ENCODE measurements at regions not wholly inside any gene's neighbourhood (a gene's known extent, or its start where the extent isn't known, plus 50 kb on each side); places are given as distances from the start of the nearest gene placed in this dataset.

DNA sequence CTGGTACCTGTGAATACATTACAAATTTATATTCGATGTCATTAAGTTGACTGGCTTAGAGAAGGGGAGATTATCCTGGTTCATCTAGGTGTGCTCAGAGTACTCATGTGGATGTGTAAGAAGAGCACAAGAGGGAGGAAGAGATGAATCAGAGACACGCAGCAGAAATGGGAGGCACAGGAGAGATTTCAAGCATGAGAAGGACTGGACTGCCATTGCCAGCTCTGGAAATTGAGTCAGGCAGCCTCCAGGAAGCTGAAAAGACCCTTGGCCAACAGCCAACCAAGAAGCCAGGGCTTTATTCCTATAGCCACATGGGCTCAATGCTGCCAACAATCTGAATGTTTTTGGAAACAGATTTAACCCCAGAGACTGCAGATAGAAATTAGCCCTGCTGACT is 1390.0 kb downstream of the STIM2 start:
- Histone ChIP-seq H3K36me3 (ENCODE audit: insufficient read depth, low read length) (no peaks in the 10 kb centered on the region), H3K9ac (ENCODE audit: insufficient read length) (no peak overlapping the region), H3K27ac (no peak overlapping the region), H3K4me3 (no peak overlapping the region), H3K9me3 (ENCODE audit: low read depth, low read length) (no peaks in the 10 kb centered on the region)
- no peak for DNase-seq (ENCODE audit: low read depth, low spot score)
- no peak for TF ChIP-seq POLR2AphosphoS5 (IDR thresholded peaks at IDR 0.05; ENCODE audit: borderline replicate concordance, low read depth, low read length)
- no peak for TF ChIP-seq FOXP2 (optimal IDR thresholded peaks at IDR 0.05; ENCODE audit: control extremely low read depth, extremely low read length, insufficient read depth)
- TF ChIP-seq EZH2 (IDR thresholded peaks at IDR 0.05), result no peak

DNA sequence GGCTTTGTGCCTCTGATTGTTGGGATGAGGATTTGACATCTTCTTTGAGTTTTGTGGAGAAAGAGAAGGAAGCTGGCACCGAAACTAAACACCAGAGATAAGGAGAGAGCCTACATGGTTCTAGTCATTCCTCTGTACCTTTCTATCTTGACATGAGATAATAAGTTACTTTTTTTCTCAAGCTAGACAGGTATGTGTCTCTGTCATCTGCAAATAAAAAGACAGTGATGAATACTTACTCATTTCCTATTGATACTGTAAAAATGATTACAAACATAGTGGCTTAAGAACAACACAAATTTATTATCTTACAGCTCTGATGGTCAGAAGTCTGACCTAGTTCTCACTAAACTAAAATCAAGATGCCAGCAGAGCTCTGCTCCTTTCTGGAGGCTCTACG is 1391.2 kb downstream of the STIM2 start:
- TF ChIP-seq POLR2AphosphoS5 (IDR thresholded peaks at IDR 0.05; ENCODE audit: borderline replicate concordance, low read depth, low read length) (no peak), FOXP2 (optimal IDR thresholded peaks at IDR 0.05; ENCODE audit: control extremely low read depth, extremely low read length, insufficient read depth) (no peak), EZH2 (IDR thresholded peaks at IDR 0.05) (no peak)
- Histone ChIP-seq H3K4me3 (no peak overlapping the region), H3K9me3 (ENCODE audit: low read depth, low read length) (no peaks in the 10 kb centered on the region), H3K9ac (ENCODE audit: insufficient read length) (no peak overlapping the region), H3K36me3 (ENCODE audit: insufficient read depth, low read length) (no peaks in the 10 kb centered on the region), H3K27ac (no peak overlapping the region)
- DNase-seq (ENCODE audit: low read depth, low spot score), result no peak

DNA sequence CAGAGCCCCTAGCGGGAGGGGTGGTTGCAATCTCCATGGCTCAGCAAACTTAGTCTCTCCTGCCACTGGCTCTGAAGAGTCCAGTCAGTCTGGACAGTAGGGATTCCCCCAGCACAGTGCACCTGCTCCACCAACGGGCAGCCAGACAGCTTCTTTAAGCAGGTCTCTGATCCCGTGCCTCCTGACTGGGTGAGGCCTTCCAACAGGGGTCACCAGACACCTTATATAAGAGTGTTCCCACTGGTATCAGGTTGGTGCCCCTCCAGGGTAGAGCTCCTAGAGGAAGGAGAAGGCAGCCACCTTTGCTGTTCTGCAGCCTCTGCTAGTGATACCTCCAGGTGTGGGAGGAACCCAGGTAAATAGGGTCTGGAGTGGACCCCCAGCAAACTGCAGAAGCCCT is 1393.4 kb downstream of the STIM2 start:
- DNase-seq (ENCODE audit: low read depth, low spot score), result no peak
- TF ChIP-seq EZH2 (IDR thresholded peaks at IDR 0.05) (no peak), POLR2AphosphoS5 (IDR thresholded peaks at IDR 0.05; ENCODE audit: borderline replicate concordance, low read depth, low read length) (no peak), FOXP2 (optimal IDR thresholded peaks at IDR 0.05; ENCODE audit: control extremely low read depth, extremely low read length, insufficient read depth) (no peak)
- Histone ChIP-seq H3K4me3 (no peak overlapping the region), H3K27ac (no peak overlapping the region), H3K9ac (ENCODE audit: insufficient read length) (no peak overlapping the region), H3K36me3 (ENCODE audit: insufficient read depth, low read length) (no peaks in the 10 kb centered on the region), H3K9me3 (ENCODE audit: low read depth, low read length) (no peaks in the 10 kb centered on the region)

DNA sequence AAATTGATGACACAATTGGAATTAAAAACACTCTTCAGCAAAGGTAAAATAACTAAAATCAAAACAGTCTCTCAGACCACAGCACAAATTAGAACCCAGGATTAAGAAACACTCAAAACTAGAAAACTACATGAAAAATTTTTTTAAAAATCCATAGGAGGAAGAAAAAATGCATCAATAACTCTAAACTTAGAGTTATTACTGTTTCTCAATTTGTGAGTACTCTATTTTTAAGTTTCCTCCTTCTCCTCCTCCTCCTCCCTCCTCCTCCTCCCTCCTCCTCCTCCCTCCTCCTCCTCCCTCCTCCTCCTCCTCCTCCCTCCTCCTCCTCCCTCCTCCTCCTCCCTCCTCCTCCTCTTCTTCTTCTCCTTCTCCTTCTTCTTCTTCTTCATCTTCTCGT is 1395.7 kb downstream of the STIM2 start:
- no peak overlapping the region for H3K27ac ChIP-seq
- H3K9ac ChIP-seq (ENCODE audit: insufficient read length), result no peak overlapping the region
- TF ChIP-seq EZH2 (IDR thresholded peaks at IDR 0.05) (no peak), POLR2AphosphoS5 (IDR thresholded peaks at IDR 0.05; ENCODE audit: borderline replicate concordance, low read depth, low read length) (no peak), FOXP2 (optimal IDR thresholded peaks at IDR 0.05; ENCODE audit: control extremely low read depth, extremely low read length, insufficient read depth) (no peak)
- no peak for DNase-seq (ENCODE audit: low read depth, low spot score)
- no peaks in the 10 kb centered on the region for H3K9me3 ChIP-seq (ENCODE audit: low read depth, low read length)
- H3K36me3 ChIP-seq (ENCODE audit: insufficient read depth, low read length), result no peaks in the 10 kb centered on the region
- H3K4me3 ChIP-seq, result no peak overlapping the region

DNA sequence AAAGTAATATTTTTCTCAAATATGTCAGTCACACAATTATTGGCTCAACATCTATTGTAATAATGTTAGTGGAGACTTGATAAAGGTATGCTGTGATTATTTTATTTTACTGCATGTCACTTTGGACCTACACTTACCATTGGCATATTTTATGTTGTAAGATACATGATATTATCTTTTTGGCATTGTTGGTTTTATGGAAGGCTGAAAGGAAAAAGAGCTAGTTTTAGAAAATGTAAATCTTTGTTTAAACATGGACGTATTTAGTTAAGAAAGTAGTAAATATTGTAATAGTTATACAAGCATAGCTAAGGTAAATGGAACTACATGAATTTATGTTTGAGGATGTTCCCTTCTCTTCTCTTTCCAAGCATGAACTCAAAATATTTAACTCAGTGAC is 1399.3 kb downstream of the STIM2 start:
- TF ChIP-seq EZH2 (IDR thresholded peaks at IDR 0.05) (no peak), FOXP2 (optimal IDR thresholded peaks at IDR 0.05; ENCODE audit: control extremely low read depth, extremely low read length, insufficient read depth) (no peak), POLR2AphosphoS5 (IDR thresholded peaks at IDR 0.05; ENCODE audit: borderline replicate concordance, low read depth, low read length) (no peak)
- Histone ChIP-seq H3K9me3 (ENCODE audit: low read depth, low read length) (no peaks in the 10 kb centered on the region), H3K4me3 (no peak overlapping the region), H3K36me3 (ENCODE audit: insufficient read depth, low read length) (no peaks in the 10 kb centered on the region), H3K27ac (no peak overlapping the region), H3K9ac (ENCODE audit: insufficient read length) (no peak overlapping the region)
- no peak for DNase-seq (ENCODE audit: low read depth, low spot score)

DNA sequence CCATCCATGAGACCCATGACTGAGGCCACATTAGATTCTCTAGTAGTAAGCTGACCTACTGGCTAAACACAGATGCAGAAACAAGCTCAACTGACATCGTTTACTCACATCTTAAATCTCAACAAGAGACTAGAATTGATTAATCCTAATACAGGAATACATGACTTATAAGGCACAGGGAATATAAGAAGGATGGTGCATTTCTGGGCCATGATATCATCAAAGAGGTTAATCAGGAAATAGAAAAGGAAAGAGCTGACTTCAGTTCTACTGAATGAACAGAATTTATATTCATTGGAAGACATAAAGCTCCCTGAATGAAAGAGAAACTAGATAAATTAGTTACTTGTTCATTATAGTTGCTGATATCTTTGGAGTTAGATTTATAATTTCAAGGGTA is 1406.5 kb downstream of the STIM2 start:
- DNase-seq (ENCODE audit: low read depth, low spot score), result no peak
- TF ChIP-seq FOXP2 (optimal IDR thresholded peaks at IDR 0.05; ENCODE audit: control extremely low read depth, extremely low read length, insufficient read depth) (no peak), EZH2 (IDR thresholded peaks at IDR 0.05) (no peak), POLR2AphosphoS5 (IDR thresholded peaks at IDR 0.05; ENCODE audit: borderline replicate concordance, low read depth, low read length) (no peak)
- no peak overlapping the region for H3K4me3 ChIP-seq
- H3K9me3 ChIP-seq (ENCODE audit: low read depth, low read length), result no peaks in the 10 kb centered on the region
- no peak overlapping the region for H3K27ac ChIP-seq
- H3K9ac ChIP-seq (ENCODE audit: insufficient read length), result no peak overlapping the region
- H3K36me3 ChIP-seq (ENCODE audit: insufficient read depth, low read length), result no peaks in the 10 kb centered on the region

DNA sequence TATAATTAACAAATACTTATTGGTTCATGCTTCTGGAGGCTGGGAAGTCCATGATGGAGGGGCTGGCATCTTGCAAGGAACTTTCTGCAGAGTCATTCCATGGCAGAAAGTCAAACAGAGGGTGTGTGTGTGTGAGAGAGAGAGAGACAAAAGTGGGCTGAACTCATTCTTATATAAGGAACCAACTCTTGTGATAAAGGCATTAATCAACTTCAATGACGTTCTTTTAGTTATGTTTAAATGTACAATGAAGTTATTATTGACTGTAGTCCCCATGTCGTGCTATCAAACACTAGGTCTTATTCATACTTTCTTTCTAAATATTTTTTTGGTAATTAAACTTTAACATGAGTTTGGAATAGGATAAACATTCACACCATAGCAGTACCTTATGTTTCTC is 1408.8 kb downstream of the STIM2 start:
- DNase-seq (ENCODE audit: low read depth, low spot score), result no peak
- H3K9ac ChIP-seq (ENCODE audit: insufficient read length), result no peak overlapping the region
- no peak overlapping the region for H3K4me3 ChIP-seq
- no peaks in the 10 kb centered on the region for H3K9me3 ChIP-seq (ENCODE audit: low read depth, low read length)
- H3K36me3 ChIP-seq (ENCODE audit: insufficient read depth, low read length), result no peaks in the 10 kb centered on the region
- TF ChIP-seq POLR2AphosphoS5 (IDR thresholded peaks at IDR 0.05; ENCODE audit: borderline replicate concordance, low read depth, low read length) (no peak), EZH2 (IDR thresholded peaks at IDR 0.05) (no peak), FOXP2 (optimal IDR thresholded peaks at IDR 0.05; ENCODE audit: control extremely low read depth, extremely low read length, insufficient read depth) (no peak)
- no peak overlapping the region for H3K27ac ChIP-seq

DNA sequence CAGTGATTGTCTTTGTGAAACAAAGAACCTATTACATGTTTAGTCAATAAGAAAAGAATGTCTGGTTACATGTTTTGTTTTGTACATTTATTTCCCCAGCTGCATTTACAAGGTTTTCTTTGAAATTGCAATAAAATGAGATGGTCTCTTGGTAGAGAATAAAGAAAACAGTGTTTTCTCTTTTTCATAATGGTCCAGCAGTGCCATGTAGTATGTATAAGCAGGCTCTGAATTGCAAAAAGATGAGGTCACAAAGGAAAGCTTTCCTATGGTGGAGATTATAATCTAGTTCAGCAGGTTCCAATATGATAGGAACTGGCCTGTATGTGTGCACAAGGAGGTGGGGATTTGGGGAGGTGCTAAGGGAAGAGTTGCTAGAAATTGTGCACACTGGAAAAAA is 1417.3 kb downstream of the STIM2 start:
- H3K27ac ChIP-seq, result no peak overlapping the region
- no peak overlapping the region for H3K4me3 ChIP-seq
- no peaks in the 10 kb centered on the region for H3K36me3 ChIP-seq (ENCODE audit: insufficient read depth, low read length)
- DNase-seq (ENCODE audit: low read depth, low spot score), result no peak
- H3K9me3 ChIP-seq (ENCODE audit: low read depth, low read length), result no peaks in the 10 kb centered on the region
- no peak for TF ChIP-seq FOXP2 (optimal IDR thresholded peaks at IDR 0.05; ENCODE audit: control extremely low read depth, extremely low read length, insufficient read depth)
- H3K9ac ChIP-seq (ENCODE audit: insufficient read length), result no peak overlapping the region

DNA sequence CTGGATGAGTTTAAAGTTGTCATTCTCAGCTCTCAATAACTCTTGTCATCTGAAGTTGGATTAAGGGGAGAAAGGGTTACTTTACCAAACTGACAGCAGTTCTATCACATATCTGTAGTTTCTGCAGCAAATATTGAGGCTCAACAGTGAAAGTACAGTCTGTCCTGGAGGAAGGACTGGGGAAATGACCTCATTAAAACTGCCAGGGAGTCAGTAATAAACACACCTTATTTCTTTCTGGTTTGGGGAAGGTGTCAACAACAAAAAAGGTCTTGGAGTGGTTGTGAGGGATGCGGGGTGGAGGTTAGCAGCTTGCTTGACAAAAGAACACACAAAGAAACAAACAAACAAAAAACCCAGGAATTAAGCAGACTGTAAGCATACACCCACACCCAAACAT is 1418.0 kb downstream of the STIM2 start:
- Histone ChIP-seq H3K9ac (ENCODE audit: insufficient read length) (no peak overlapping the region), H3K36me3 (ENCODE audit: insufficient read depth, low read length) (no peaks in the 10 kb centered on the region)
- TF ChIP-seq FOXP2 (optimal IDR thresholded peaks at IDR 0.05; ENCODE audit: control extremely low read depth, extremely low read length, insufficient read depth) (no peak), EZH2 (IDR thresholded peaks at IDR 0.05) (no peak), POLR2AphosphoS5 (IDR thresholded peaks at IDR 0.05; ENCODE audit: borderline replicate concordance, low read depth, low read length) (no peak)

More for the DNA sequence above, 1418.0 kb downstream of the STIM2 start:
- Histone ChIP-seq H3K27ac (no peak overlapping the region), H3K9me3 (ENCODE audit: low read depth, low read length) (no peaks in the 10 kb centered on the region), H3K4me3 (no peak overlapping the region)
- no peak for DNase-seq (ENCODE audit: low read depth, low spot score)
